ENCODE measurements at regions not wholly inside any gene's neighbourhood (a gene's known extent, or its start where the extent isn't known, plus 50 kb on each side); places are given as distances from the start of the nearest gene placed in this dataset.

DNA sequence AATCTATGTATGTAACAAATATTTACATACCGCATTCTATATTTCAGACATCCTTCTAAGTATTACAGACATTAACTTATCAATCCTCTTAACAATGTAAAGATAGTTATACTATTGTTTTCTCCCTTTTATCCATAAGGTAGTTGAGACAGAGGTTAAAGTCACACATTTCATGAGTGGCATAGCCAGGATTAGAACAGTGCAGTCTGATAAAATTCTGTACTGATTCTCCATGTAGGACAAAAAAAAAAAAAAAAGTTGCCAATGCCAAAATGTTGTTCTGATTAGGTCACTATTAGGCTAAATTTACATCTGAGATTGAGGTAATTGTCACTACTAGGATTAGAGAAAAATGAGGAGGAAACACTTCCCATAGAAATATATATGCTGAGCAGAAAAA is 629.2 kb downstream of the OTOL1 start:
- no peak for DNase-seq (ENCODE audit: low spot score)

GRCh38 chr3:162130582-162130981 is 634.0 kb downstream of the OTOL1 start:
- no peak for DNase-seq (ENCODE audit: low spot score)

- no peak for DNase-seq (ENCODE audit: low spot score)
Measured at GRCh38 chr3:162132981-162133380, 636.4 kb downstream of the OTOL1 start.

- no peak for DNase-seq (ENCODE audit: low spot score)
Measured at GRCh38 chr3:162134571-162134970, 638.0 kb downstream of the OTOL1 start.

DNA sequence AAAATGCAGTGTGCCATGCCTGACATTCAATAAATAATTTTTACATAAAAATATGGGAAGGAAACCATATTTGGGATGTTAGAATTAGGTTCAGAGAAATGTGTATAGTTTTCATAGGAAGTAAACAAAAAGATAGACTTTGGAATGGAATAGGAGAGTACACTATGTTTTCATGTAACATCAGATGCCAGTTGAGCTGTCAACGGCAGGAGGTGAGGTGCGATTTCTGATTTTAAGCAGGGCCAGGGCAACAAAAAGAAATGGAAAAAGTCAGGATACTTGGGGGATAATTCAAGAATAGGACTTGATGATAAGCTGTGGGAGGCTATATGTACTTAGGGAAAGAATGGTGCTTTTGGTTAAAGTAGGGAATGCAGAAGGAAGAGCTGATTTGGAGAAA is 639.5 kb downstream of the OTOL1 start:
- no peak for DNase-seq (ENCODE audit: low spot score)

DNA sequence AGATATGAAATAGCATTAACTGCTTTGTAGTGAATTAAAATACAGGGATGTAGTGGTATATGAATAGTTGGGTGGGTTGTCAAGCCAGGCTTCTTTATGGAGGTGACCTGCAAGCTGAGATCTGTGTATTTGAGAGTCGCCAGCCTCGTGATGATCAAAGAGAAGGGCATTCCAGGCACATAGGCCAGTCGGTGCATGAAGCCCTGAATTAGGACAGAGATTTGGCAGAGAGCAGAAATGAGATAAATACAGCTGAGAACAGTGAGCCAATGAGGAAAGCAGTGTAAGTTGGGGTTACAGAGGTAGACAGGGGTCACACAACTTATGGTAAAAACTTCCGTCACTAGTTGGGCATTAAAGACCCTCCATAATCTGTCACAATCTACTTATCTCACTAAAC is 641.9 kb downstream of the OTOL1 start:
- no peak for DNase-seq (ENCODE audit: low spot score)

GRCh38 chr3:162139841-162140240 is 643.2 kb downstream of the OTOL1 start:
- DNase-seq (ENCODE audit: low spot score) = no peak

- DNase-seq (ENCODE audit: low spot score) = no peak
Measured at GRCh38 chr3:162141272-162141791, 644.7 kb downstream of the OTOL1 start.

DNA sequence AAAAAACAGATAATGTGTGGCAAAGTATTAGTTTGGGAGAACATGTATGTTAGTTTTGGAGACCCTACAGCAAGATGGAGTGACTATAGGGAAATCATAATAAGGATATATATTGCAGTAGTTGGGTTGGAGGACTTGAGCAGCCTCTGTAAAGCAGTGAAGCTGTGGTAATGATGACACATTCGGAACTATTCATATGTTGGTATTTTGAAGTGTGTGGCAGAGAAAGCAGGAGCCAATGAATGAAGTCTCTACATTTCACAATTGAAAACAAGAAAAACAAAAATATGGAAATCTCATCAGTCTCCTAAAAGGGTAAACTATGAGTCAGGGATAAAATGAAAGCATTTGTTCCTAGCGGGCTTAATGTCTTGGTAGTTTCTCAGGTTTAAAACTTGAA is 645.9 kb downstream of the OTOL1 start:
- no peak for DNase-seq (ENCODE audit: low spot score)

DNA sequence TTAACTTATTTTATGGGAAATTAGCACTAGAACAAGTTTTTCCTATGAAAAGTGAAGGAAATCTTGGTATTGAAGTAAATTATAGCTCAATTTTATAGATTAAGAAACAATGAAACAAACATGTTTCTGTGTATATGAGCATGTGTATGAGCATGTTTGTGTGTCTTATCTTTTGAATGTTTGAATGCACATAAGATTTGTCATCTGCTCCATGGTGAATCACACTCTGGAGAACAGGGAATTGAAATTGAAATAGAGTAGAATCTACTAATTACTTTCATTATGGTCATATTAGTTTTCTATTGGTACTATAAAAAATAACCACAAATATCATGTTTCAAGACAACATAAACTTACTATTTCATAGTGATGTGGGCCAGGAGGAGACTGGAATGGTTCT is 646.6 kb downstream of the OTOL1 start:
- no peak for DNase-seq (ENCODE audit: low spot score)

DNA sequence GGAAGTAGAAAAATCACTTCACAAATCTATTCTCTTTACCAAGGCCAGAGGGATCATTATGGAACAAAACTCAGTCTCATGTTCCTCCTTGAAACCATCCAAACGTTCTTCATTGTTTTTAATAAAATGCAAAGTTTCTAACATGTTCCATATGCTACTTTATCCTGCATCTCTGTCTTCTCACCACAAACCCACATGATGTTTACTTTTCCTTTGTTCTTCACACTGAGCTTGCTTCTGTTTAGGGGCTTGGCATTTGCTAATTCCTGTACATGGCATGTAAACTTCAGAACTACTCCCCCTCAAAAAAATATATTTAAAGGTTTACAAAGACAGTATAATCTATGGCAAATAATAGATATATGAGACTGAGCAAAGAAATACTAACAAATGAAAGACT is 651.4 kb downstream of the OTOL1 start:
- no peak for DNase-seq (ENCODE audit: low spot score)

DNA sequence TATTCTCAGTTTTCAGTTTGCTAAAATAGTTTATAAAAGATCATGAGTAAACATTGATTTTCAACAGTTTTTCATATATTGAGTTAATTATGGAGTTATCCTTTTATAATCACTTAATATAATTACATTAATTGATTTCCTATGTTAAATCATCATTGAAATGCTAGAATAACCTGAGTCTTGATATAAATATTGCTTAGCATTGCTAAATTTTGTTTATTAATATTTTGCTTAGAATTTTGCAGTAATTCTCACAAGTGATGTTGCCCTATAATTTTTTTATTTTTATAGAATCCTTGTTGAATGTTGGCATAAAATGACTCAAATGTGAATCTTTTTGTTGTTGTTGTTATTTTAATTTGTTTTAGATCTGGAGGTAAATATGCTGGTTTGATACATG is 654.2 kb downstream of the OTOL1 start:
- no peak for DNase-seq (ENCODE audit: low spot score)

- no peak for DNase-seq (ENCODE audit: low spot score)
Measured at GRCh38 chr3:162152636-162153035, 656.0 kb downstream of the OTOL1 start.

- no peak for DNase-seq (ENCODE audit: low spot score)
Measured at GRCh38 chr3:162161595-162161994, 665.0 kb downstream of the OTOL1 start.

DNA sequence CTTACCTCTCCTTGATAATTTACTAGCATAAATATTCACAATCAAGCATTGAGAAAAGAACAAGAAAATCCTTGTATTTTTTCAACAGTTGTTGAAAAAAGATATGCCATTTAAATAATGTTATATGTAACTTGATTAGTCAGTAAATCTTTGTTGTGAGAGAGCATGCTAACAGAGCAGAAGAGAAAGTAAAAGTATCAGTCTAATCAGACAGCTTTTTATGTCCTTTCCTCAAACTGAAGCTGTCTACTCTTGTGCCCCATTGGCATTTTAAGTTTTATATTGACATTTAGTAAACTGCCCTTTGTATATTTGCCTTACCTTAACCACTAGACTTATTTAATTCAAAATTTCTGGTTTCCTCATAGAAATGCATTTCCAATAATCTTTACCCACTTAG is 668.7 kb downstream of the OTOL1 start:
- DNase-seq (ENCODE audit: low spot score) = no peak

- DNase-seq (ENCODE audit: low spot score) = no peak
Measured at GRCh38 chr3:162166543-162166942, 669.9 kb downstream of the OTOL1 start.

- no peak for DNase-seq (ENCODE audit: low spot score)
Measured at GRCh38 chr3:162168715-162169114, 672.1 kb downstream of the OTOL1 start.

DNA sequence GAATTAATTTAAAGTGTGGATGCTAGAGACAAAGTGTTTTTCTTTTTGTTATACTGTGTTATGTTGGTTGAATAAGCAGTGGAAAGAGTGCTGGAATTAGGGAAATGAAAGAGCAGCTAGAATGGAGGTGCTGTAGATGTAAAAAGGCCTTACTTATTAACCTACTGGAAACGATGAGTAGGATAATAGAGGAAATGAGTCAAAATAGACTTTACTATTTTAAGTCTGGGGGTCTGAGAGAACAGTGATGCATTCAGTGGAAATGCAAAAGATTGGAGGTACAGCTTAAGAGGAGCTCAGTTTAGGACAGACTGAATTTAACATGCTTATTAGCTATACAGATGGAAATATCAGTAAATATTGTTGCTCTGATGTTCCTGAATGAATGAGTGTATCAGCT is 674.0 kb downstream of the OTOL1 start:
- DNase-seq (ENCODE audit: low spot score) = no peak

GRCh38 chr3:162171970-162172369 is 675.4 kb downstream of the OTOL1 start:
- DNase-seq (ENCODE audit: low spot score) = no peak

GRCh38 chr3:162175145-162175544 is 678.5 kb downstream of the OTOL1 start:
- DNase-seq (ENCODE audit: low spot score) = no peak

- DNase-seq (ENCODE audit: low spot score) = no peak
Measured at GRCh38 chr3:162175878-162176277, 679.3 kb downstream of the OTOL1 start.

DNA sequence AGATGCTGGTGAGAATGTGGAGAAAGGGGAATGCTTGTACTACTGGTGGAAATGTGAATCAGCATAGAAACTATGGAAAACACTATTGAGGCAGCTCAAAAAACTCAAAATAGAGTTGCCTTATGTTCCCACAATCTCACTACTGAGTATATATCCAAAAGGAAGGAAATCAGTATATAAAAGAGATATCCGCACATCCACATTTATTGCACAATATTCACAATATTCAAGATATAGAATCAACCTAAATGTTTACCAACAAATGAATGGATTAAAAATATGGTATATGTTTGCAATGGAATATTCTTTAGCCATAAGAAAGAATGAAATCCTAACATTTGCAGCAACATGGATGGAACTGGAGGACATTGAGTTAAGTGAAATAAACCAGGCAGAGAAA is 686.8 kb downstream of the OTOL1 start:
- DNase-seq (ENCODE audit: low spot score) = no peak

DNA sequence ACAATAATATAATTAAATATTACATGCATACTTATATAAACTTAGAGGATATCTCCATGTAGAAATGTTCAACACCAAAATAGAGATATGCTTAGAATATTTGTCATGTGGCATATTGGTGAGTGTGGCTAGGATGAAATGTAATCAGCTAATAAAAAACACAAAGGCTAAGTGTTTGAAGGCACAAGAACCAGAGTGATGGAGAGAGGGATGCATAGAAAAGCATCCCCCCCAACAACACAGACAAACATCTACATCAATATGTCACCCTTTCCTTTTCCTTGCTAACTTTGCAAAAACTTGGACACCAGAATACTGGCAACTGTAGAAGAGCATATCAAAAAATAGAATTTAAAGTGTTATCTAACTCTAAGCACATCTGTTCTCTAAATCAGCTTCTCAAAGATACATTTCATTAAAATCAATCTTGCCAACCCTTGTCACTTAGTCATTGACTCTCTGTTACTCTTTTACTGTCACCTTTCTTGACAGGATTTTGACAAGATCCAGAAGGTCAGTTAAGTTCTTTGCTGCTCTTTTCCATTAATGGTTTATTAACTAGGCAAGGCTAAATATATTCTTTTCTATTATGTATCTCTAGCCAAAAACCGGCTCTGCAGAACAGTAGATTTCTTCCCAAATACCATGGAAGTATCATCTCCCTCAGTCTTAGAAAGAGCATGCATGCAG is 695.9 kb downstream of the OTOL1 start:
- DNase-seq (ENCODE audit: low spot score) = no peak

All from globus pallidus (tissue), 1 donor.